ENCODE measurements at regions not wholly inside any gene's neighbourhood (a gene's known extent, or its start where the extent isn't known, plus 50 kb on each side); places are given as distances from the start of the nearest gene placed in this dataset.

DNA sequence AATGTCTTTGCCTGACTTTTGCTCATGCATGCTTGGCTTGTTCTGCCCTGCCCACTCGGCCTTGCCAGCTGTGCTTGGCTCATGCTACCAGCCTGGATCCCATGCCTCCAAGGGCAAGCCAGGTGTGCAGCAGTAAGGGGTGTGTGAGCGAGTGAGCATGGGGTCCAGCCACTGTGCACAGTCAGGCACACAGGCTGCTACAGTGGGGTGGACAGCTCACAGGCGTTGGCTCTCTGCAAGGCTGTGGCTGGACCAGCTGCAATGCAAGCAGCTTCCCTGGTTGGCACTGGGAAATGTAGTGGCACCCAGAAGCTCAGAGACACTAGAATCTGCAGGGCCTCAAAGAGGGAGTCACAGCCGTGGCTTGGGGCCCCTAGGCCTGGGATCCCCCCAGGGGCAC, 529.7 kb downstream of the DSC3 start:
- no peak for DNase-seq

DNA sequence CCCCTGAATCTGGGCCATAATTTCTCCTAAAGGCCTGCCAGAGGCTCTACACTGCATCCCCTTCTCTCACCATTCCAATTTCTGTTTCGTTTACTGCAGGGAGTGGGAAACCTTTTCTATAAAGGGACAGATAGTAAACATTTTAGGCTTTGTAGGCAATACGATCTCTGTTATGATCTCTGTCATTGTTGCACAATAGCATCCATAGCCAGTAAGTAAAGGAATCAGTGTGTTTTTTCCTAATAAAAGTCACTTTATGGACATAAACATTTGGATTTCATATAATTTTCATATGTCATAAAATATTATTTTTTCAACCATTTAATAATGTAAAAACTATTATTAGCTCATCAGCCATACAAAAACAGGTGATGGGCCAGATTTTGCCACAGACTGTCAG, 531.7 kb downstream of the DSC3 start:
- no peak for DNase-seq

DNA sequence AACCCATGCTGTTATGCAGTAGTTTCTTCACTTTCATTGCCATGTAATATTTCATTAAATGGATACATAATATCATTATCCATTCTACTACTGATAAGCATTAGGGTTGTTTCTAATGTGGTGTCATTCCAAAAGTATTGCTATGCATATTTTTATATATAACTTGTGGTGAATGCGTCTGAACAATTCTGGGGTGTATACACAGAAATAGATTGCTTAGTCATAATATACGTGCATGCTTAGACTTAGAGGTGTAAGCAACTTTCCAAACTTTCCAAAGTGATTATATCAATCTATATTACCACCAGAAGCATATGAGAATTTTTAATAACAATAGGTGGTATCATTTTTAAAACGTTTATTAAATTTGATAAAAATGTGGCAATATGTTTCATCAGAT, 540.9 kb downstream of the DSC3 start:
- no peak for DNase-seq

- DNase-seq: no peak
Measured at GRCh38 chr18:30500240-30500945, 542.1 kb downstream of the DSC3 start.

DNA sequence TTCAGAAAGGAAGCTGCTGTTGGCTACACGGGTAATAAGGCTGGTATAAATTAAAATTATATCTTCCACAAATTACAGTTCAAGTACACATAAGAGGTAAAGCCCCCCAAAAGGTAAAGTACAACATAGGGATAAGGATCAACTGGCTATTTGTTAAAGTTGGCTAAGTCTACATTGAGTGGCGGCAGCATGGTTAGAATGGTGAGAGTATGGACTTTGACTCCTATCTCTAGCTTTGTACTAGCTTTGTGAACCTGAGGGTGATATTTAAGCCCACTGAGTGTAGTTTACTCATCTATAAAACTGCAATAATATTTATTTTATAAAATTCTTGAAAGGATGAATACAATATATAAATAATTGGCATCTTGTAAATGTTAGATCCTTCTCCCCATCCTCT, 542.8 kb downstream of the DSC3 start:
- DNase-seq: no peak

DNA sequence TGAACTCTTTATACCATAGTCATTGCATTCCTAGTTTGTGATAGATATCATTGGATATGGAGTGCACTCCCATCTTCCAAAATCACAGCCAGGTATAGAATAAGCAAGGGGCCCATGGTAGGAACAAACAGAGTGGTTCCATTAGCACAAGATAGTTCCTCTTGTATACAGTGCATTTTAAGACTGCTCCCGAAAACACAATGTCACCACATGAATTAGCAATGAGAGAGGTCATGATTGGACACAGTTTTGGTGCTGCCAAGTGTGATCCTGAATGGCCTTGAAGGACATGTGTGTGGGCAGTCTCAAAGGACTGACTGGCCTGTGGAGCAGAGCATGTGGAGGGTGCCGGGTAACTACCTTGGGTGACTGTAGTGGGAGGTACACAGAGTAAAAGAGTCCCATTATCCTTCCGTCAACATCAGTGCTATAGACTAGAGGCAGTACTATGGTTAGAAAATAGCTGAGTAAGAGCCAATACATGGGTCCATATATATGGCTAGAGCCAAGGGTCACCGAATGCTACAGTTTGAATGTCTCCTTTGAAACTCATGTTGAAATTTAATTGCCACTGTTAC, 549.9 kb downstream of the DSC3 start:
- no peak for DNase-seq

DNA sequence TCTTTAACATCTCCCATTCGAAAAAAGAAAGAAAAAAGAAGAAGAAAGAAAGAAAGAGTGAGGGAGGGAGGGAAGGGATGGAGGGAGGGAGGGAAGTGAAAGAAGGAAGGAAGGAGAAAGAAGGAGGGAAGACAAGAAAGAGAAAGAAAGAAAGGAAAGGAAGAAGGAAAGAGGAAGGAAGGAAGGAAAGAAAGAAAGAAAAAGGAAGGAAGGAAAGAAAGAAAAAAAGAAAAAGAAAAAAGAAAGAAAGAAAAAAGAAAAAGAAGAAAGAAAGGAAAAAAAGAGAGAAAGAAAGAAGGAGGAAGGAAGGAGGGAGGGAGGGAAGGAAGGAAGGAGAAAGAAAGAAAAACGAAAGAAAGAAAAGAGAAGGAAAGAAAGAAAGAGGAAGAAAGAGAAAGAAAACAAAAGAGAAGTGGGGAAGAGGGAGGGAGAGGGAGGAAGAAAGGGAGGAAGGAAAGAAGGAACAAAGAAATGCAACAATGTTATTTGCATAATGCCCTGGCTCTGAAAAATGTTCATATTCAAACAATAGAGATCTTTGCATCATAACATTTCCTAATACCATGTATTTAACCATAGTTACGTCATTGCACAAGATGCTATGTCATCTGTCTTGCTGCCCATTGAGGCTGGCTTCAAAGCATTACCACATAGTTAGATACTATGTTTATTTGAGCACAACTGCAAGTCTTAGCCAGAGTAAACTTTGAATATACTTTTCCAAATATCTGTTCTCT, 550.6 kb downstream of the DSC3 start:
- no peak for DNase-seq

DNA sequence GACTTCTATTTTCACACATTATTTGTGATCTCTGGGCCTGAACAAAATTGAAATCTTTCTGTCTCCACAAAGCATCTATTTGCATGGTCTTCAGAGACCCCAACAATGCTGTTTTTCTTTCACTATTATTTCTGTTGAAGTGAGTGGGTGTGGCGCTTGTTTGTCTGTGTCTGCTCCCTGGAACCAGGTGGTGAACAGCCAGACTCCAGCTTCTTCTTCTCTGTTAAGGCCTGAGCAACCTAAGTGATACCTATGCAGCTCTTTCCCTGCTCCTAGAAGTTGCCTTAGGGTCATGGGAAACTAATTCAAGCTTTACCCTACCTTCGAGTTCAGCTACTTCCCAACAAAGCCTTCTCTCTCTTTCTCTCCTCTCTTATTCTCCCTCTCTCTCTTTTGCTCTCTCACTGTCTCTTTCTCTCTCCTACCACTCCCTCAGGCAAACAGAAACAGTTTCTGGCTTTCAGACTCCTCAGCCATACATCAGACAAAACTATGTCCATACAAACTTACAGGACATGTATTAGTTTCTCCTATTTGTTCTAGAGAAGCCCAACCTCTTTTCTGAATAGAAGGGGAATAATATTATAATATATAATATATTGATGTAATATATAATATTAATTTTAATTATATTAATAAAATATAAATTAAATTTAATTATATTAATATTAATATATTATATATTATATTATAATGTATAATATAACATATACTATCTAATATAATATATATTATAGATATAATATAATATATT, 552.5 kb downstream of the DSC3 start:
- no peak for DNase-seq

- DNase-seq: no peak
Measured at GRCh38 chr18:30487962-30488361, 554.6 kb downstream of the DSC3 start.

DNA sequence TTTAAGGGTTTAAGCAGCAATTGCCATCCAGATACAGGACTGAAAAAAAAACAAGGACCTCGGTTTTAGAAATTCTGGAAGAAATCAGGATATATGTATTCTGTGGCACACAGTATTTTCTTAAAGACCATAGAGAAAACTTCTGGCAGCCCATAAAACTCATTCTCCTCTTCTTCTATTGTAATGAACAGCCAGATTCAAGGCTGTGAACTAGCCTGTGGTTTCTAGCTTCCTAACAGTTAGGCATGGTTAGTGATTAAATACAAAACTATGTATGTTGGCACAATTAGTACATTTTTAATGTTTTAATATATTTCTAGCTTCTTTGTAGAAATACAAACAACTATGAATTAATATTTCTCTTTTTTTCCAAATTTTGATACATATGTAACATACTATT, 555.7 kb downstream of the DSC3 start:
- DNase-seq: no peak

- DNase-seq: no peak
Measured at GRCh38 chr18:30485078-30485477, 557.5 kb downstream of the DSC3 start.

DNA sequence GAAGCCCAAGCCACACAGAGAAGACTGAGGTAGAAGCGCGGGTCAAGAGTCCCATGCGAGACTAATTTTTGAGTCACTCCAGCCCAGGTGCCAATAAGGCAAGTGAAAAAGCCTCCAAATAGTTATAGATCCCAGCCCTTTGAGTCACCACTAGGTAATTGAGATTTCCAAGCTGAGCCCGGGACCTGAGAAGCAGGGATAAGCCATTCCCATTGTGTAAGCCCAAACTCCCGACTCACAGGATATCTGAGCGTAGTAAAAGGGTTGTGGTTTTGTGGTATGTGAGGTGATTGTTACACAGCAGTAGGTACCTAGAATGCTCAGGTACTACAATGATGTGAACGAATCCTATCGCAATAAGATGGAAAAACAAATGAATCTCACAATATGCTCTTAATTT, 560.7 kb downstream of the DSC3 start:
- no peak for DNase-seq

GRCh38 chr18:30469091-30469490, 573.5 kb downstream of the DSC3 start:
- peak; percentile 4 for DNase-seq

DNA sequence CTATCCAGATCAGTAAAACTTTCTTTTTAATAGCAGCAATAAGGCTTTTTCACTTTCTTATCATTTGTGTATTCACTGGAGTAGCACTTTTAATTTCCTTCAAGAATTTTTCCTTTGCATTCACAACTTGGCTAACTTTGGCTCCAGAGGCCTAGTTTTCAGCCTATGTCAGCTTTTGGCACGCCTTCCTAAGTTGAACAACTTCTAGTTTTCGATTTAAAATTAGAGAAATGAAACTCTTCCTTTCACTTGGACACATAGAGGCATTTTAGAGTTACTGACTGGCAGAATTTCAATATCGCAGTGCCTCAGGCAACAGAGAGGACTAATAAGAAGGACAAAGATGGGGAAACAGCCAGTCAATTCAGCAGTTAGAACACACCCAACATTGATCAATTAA, 577.4 kb downstream of the DSC3 start:
- DNase-seq: no peak

- DNase-seq: no peak
Measured at GRCh38 chr18:30457156-30457555, 585.4 kb downstream of the DSC3 start.

GRCh38 chr18:30455741-30456140, 586.8 kb downstream of the DSC3 start:
- no peak for DNase-seq

DNA sequence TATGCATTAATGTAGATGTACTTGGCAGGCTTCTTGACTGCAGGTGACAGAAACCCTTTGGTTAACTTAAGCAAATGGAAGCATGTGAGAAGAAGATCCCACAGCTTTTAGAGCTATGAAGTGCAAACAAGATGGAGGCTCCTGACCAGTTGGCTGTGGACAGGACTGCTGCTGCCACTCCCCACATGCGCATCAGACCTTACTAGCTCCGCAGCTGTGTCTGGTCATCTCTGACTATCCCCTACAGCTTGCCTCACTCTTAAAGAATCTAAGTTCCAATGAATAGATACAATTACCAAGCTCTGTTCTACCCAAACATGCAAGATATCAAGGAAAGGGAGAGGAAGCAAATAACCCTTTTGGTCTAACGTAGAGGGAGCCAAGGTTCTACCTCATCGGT, 587.6 kb downstream of the DSC3 start:
- no peak for DNase-seq

- DNase-seq: no peak
Measured at GRCh38 chr18:30451981-30452380, 590.6 kb downstream of the DSC3 start.

DNA sequence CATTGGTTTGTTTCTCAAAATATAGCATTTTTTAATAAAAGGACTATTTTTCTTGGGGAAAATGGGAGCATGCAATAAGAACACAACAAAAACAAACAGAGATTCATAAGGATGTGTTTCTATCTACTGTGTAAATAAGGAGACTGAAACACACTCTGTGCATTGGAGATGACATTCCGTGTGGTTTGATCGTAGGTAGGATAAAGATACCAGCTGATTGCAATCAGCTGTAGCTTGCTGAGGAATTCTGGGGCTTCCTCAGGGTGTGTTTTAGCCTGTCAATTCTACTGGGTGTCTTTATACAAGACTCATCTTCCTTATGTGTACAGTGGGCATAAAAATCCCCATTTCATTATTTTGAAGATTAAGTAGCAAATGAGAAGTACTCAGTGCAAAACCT, 591.6 kb downstream of the DSC3 start:
- DNase-seq: no peak

- no peak for DNase-seq
Measured at GRCh38 chr18:30446605-30447004, 595.9 kb downstream of the DSC3 start.

DNA sequence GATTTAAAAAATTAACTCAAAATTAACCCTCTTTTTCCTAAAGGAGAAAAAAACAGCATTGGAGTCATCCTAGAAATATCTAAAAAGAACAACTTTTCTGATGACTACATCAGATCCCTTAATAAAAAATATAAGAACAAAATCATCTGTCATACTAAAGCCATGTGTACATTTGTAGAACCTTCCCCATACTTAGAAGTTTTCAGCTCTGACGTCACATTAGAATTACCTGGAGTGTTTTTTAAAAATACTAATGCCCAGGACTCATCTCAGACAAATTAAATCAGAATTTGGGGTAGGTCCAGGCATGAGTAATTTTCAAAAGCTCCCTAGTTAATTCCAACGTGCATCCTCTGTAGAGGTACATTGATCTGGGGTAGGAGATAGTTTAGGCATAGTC, 598.0 kb downstream of the DSC3 start:
- no peak for DNase-seq

DNA sequence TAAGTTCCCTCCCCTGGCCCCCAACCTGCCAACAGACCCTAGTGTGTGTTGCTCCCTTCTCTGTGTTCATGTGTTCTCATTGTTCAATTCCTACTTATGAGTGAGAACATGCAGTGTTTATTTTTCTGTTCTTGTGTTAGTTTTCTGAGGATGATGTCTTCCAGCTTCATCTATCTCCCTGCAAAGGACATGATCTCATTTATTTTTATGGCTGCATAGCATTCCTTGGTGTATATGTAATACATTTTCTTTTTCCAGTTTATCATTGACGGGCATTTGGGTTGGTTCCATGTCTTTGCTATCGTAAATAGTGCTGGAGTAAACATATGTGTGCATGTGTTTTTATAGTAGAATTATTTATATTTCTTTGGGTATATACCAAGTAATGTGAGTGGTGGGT, 602.2 kb downstream of the DSC3 start:
- DNase-seq: no peak

- no peak for DNase-seq
Measured at GRCh38 chr18:30439174-30439573, 603.4 kb downstream of the DSC3 start.

- DNase-seq: no peak
Measured at GRCh38 chr18:30432349-30432748, 610.2 kb downstream of the DSC3 start.

Measured in DMS79 treated with DMSO at 0.1 percent for 48 hours (cell line).